ENCODE measurements at regions not wholly inside any gene's neighbourhood (a gene's known extent, or its start where the extent isn't known, plus 50 kb on each side); places are given as distances from the start of the nearest gene placed in this dataset.

GRCh38 chr1:79859212-79859948, 852.9 kb upstream of the ADGRL4 start:
- Histone ChIP-seq H2BK12ac (ENCODE audit: low read depth, low read length) (no peak overlapping the region), H3K23ac (ENCODE audit: insufficient read length) (no peak overlapping the region), H3K27me3 (replicated peaks in 1 of 4; ENCODE audit: control insufficient read depth in 3 of 4, extremely low read depth in 1 of 4, insufficient read depth in 3 of 4, low read length in 3 of 4) (no peaks in the 10 kb centered on the region), H3K18ac (ENCODE audit: extremely low read depth, low read length) (no peak overlapping the region), H3K4ac (replicated peaks; ENCODE audit: insufficient read length, low read depth, low read length) (no peak overlapping the region), H3K14ac (ENCODE audit: insufficient read length) (no peak overlapping the region), H4K20me1 (replicated peaks in 1 of 2; ENCODE audit: control insufficient read depth in 1 of 2, insufficient read depth in 2 of 2, low read length in 2 of 2) (no peaks in the 10 kb centered on the region), H3K4me1 (replicated peaks in 1 of 4; ENCODE audit: control insufficient read depth in 3 of 4, insufficient read depth in 4 of 4, low read length in 3 of 4) (no peaks in the 10 kb centered on the region), H2BK15ac (ENCODE audit: low read length) (no peak overlapping the region), H3K23me2 (ENCODE audit: low read depth, low read length) (peaks cover 2% of the 10 kb centered on the region; the same call in 1 of the 2 replicates), H3K79me1 (ENCODE audit: low read depth, low read length) (no peaks in the 10 kb centered on the region), H4K5ac (ENCODE audit: insufficient read length, low read depth, low read length) (no peak overlapping the region), H4K91ac (replicated peaks; ENCODE audit: insufficient read length, low read length) (no peak overlapping the region), H2AFZ (ENCODE audit: low read length) (no peak overlapping the region), H3K4me3 (ENCODE audit: extremely low read depth in 1 of 4, insufficient read depth in 2 of 4, low read depth in 3 of 4, low read length in 4 of 4) (no peak overlapping the region), H2BK20ac (ENCODE audit: low read length) (no peak overlapping the region), H3K36me3 (ENCODE audit: control insufficient read depth in 2 of 4, insufficient read depth in 4 of 4, low read length in 3 of 4) (no peaks in the 10 kb centered on the region), H4K8ac (ENCODE audit: extremely low read depth, insufficient read depth, low read length) (no peak overlapping the region), H3K9me3 (ENCODE audit: insufficient read depth in 2 of 2, low read depth in 1 of 2, low read length in 1 of 2) (no peaks in the 10 kb centered on the region), H2BK5ac (ENCODE audit: low read depth, low read length) (no peak overlapping the region), H2BK120ac (replicated peaks; ENCODE audit: low read depth, low read length) (no peak overlapping the region), H2AK5ac (ENCODE audit: low read depth, low read length) (no peak overlapping the region), H3K27ac (ENCODE audit: low read depth, low read length) (no peak overlapping the region), H3K4me2 (ENCODE audit: insufficient read depth in 1 of 2, low read depth in 2 of 2, low read length in 2 of 2) (no peak overlapping the region), H3K9ac (replicated peaks in 1 of 4; ENCODE audit: extremely low read depth in 1 of 4, low read depth in 3 of 4, low read length in 3 of 4) (no peak overlapping the region), H3K56ac (replicated peaks; ENCODE audit: insufficient read length, low read depth, low read length) (no peak overlapping the region), H3K79me2 (ENCODE audit: control insufficient read depth in 1 of 2, insufficient read depth in 2 of 2, low read length in 2 of 2) (no peaks in the 10 kb centered on the region)
- DNase-seq (ENCODE audit: low read depth in 1 of 2, low spot score in 2 of 2) (no peak), FAIRE-seq (no peak)
- ChIA-PET POLR2A (ENCODE audit: partially characterized antibody) (no interaction called here), CTCF (ENCODE audit: partially characterized antibody) (interaction anchor here (0.6 kb wide), 1 partner anchor 286 kb away, joined by 3 read pairs; no protein-coding TSS in a partner anchor)
- 94% methylated on average over 8 of the region's 8 CpGs; no CpG with 5 or more reads in 1 of the 2 experiments for WGBS, 2 experiments (ENCODE audit: extremely low coverage in 1 of 2, insufficient coverage in 1 of 2, insufficient read length in 1 of 2, insufficient replicate concordance in 2 of 2, low coverage in 1 of 2, low lambda C conversion rate in 2 of 2, missing lambda C conversion rate in 1 of 2)
- TF ChIP-seq BCL11A (IDR thresholded peaks at IDR 0.05; ENCODE audit: low read depth in 2 of 2, low read length in 2 of 2) (no peak), RBBP5 (IDR thresholded peaks at IDR 0.05; ENCODE audit: borderline replicate concordance, low read depth, low read length) (no peak), SAP30 (IDR thresholded peaks at IDR 0.05; ENCODE audit: insufficient read depth, insufficient replicate concordance, low read length) (no peak), RNF2 (IDR thresholded peaks at IDR 0.05; ENCODE audit: borderline replicate concordance, low read depth, low read length, missing control alignments, poor library complexity, severe bottlenecking) (no peak), ZNF274 (IDR thresholded peaks at IDR 0.05; ENCODE audit: borderline replicate concordance, extremely low read depth, low read length) (no peak)

All from H1 (cell line).